GM19372 (cell line): ENCODE measurements at regions not wholly inside any gene's neighbourhood (a gene's known extent, or its start where the extent isn't known, plus 50 kb on each side); places are given as distances from the start of the nearest gene placed in this dataset.

Experiments used
- ATAC-seq: cut with Tn5 transposase; IDR thresholded peaks from one replicate; pipeline ENCODE4 v1.9.1; 2021; ENCODE audit warnings: mild to moderate bottlenecking, low read depth, moderate library complexity; ENCODE audit not compliant: unreplicated experiment

DNA sequence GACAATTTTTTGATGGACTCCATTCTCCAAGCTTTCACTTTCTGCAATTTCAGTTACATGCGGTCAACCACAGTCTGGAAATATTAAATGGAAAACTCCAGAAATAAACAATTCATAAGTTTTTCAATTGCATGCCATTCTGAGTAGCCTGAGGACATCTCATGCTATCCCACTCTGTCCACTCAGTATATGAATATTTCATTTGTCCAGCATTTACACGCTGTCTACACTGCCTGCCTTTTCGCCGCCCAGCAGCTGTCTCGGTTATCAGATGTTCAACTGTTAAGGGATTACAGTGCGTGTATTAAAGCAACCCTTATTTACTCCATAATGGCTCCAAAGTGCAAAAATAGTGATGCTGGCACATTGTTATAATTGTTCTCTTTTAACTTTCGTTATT lies 116.3 kb downstream of the ADSS2 start:
- no peak for ATAC-seq

DNA sequence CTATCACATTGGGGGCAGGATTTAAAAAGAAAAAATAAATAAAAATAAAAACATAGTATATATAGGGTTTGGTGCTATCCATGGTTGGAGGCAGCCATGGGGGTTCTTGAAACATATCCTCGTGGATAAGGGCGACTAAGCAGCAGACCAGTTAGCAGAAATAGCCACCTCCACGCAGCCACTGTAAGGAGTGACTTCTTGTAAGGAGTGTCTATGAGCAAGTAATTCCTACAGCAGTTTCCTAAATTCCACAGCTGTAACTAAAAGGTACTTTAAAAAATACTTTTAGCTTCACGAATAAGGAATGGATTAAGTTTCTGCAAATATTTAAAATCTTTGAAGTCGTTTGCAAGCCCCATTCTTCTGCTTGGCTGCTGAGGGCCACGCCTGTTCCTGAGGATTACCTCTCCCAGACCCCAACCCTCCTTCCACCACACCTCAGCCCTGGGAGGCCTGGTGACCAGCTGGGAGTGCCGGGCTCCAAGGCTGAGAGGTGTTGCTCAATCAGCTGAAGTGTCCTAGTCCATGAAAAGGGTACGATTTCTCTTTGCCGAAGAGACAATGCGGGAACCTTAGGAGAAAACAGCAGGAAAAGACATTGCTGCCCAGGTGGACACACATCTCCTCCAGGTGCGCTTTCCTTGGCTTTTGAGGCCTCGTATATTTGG lies 115.3 kb downstream of the ADSS2 start:
- ATAC-seq, result no peak

- no peak for ATAC-seq
Observed at GRCh38 chr1:244337839-244338238, 113.9 kb downstream of the ADSS2 start.

DNA sequence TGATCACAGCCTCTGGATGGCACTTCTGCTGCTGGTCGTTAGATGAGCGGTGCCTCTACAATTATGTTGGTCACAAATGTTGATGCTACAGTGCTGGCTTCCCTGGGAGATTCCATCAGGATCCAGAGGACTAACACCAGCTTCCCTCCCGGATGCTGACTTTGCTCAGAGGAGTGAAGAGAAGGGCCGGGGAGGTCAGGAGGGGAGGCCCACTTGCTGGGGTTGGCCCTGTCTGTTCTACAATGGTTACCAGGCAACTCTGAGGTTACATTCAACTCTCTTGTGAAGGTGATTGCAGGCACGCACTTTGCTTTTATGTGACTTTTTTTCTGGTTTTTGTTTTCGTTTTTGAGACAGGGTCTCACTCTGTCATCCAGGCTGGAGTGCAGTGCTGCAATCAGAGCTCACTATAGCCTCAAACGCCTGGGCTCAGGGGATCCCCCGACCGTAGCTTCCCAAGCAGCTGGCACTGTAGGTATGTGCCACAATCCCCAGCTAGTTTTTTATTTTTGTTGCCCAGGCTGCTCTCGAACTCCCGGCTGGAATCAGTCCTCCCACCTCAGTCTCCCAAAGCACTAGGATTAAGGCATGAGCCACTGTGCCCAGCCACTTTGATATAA lies 112.5 kb downstream of the ADSS2 start:
- ATAC-seq, result no peak

DNA sequence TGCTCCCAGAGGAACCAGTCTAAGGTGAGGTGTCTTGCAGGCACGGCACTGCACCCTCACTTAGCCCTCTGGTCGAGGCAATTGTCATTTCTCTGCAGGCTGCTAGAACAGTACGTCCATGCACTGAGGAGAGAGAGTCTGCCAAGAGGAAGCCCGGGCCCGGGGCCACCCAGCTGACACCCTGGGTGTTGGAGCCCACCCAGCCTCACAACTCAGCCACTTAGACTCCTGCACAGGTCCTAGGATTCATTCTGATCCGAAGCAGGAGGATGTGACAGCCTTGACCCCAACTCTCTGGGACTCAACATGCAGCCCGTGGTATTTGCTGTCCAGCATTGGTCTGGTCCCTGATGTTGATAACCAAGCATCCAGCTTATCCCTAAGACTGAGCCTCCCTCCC lies 111.9 kb downstream of the ADSS2 start:
- no peak for ATAC-seq

- ATAC-seq, result no peak
Observed at GRCh38 chr1:244340396-244340795, 111.3 kb downstream of the ADSS2 start.

- ATAC-seq, result no peak
Observed at GRCh38 chr1:244341455-244342450, 110.0 kb downstream of the ADSS2 start.

GRCh38 chr1:244344001-244344400 lies 107.7 kb downstream of the ADSS2 start:
- ATAC-seq, result no peak

GRCh38 chr1:244346972-244347618 lies 104.6 kb downstream of the ADSS2 start:
- no peak for ATAC-seq

DNA sequence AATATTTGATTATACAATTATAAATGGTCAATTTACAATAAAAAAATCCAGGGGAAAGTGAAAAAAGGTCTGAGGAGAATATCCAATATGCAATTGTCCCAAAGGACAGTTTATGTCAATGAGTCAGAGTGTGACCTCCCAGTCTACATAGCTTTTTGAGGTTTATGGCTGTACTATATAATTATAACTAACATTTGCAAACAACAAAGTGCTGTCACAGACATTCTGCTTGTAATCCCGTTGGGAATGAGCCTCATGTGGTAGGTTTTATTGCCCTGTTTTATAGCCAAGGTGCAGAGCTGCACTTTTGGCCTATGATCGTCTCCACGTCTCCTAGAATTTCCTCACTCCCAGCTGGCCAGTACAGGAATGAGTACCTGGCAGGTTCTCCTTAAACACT lies 103.8 kb downstream of the ADSS2 start:
- ATAC-seq, result no peak

- no peak for ATAC-seq
Observed at GRCh38 chr1:244349103-244349531, 102.6 kb downstream of the ADSS2 start.

GRCh38 chr1:244349581-244350001 lies 102.1 kb downstream of the ADSS2 start:
- ATAC-seq, result no peak

GRCh38 chr1:244350027-244350426 lies 101.7 kb downstream of the ADSS2 start:
- peak; percentile 56 for ATAC-seq

DNA sequence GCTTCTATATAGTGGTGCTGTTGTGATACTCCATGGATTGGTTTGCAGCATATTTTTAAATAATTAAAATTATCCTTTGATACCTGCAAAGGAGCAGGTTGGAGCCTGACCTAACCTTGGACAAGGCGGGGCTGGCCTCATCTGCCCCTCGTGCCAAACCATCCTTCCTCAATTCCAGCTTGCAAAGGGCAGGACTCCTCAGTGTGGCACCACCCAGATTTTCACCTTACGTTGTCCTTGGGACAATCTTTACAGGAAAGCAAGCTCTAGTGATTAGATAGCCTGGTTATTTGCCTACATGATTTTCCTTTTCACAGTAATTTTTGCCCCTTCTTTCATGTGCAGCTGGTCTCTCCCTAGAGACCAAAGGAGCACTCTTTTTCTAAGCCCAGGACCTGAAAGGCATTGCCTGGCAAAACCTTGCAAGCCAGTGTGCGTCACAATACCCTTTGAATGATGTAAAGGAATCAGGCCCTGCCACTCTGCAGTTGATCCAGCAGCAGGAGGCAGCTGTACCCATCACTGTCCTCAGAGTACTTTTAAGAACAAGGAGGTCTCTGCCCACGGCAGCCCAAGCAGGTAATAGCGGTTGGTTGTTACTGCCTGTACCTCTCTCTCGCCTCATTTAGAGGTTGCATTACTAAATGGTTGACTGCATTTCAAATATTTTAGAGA lies 99.4 kb downstream of the ADSS2 start:
- no peak for ATAC-seq

GRCh38 chr1:244353551-244354091 lies 98.1 kb downstream of the ADSS2 start:
- ATAC-seq, result no peak

- ATAC-seq, result no peak
Observed at GRCh38 chr1:244354810-244355278, 96.9 kb downstream of the ADSS2 start.

GRCh38 chr1:244356376-244356775 lies 95.3 kb downstream of the ADSS2 start:
- ATAC-seq, result no peak
